Right lobe of liver (tissue), 4 donors: ENCODE measurements at regions not wholly inside any gene's neighbourhood (a gene's known extent, or its start where the extent isn't known, plus 50 kb on each side); places are given as distances from the start of the nearest gene placed in this dataset.

Source experiments
- CTCF ChIP-seq, 4 donors: fragments of 200-600 bp in 3 of 4; fragments of 450-650 bp in 1 of 4; IDR thresholded peaks; one replicate each; pipeline versions ENCODE4 v1.5.1 to v1.8.0; 2016 to 2022; ENCODE audit warnings: antibody characterized with exemption in 4 of 4, mild to moderate bottlenecking in 2 of 4
- POLR2A ChIP-seq: fragments of 450-650 bp; IDR thresholded peaks from one replicate; pipeline ENCODE4 v1.6.1; 2017; ENCODE audit warnings: antibody characterized with exemption, mild to moderate bottlenecking
- donor health status: DM: no; HTN: no; CAD: no.
- donor health status: DM: no; HTN: no; CAD: no.
- donor health status: DM: no; HTN: yes; CAD: no.

GRCh38 chr16:86914876-86915717 lies 336.7 kb downstream of the FOXL1 start:
- TF ChIP-seq POLR2A (no peak), CTCF (IDR thresholded peaks at IDR 0.05) (no peak)
